HepG2 (cell line): ENCODE measurements at regions not wholly inside any gene's neighbourhood (a gene's known extent, or its start where the extent isn't known, plus 50 kb on each side); places are given as distances from the start of the nearest gene placed in this dataset.

Source experiments
- BCL6 ChIP-seq: IDR thresholded peaks from 2 replicates; pipeline ENCODE4 v1.6.1; 2016; ENCODE audit warnings: missing genetic modification reagents, missing compliant biosample characterization
- CC2D1A ChIP-seq: sonication (generic); formaldehyde crosslinking; IDR thresholded peaks from 2 replicates; pipeline ENCODE4 v1.8.1; 2023; ENCODE audit warnings: mild to moderate bottlenecking, missing genetic modification reagents
- DMAP1 ChIP-seq: IDR thresholded peaks from 2 replicates; pipeline ENCODE4 v1.6.1; 2016
- DPF2 ChIP-seq: sonication (generic); formaldehyde crosslinking; IDR thresholded peaks from 2 replicates; pipeline ENCODE4 v1.4.0; 2020; ENCODE audit warnings: mild to moderate bottlenecking, low read depth, missing genetic modification reagents, borderline replicate concordance
- HOXA7 ChIP-seq: sonication (generic); formaldehyde crosslinking; IDR thresholded peaks from 2 replicates; pipeline ENCODE4 v1.8.1; 2022; ENCODE audit warnings: mild to moderate bottlenecking, missing genetic modification reagents, moderate library complexity
- KDM5A ChIP-seq: fragments of 200-600 bp; sonication (generic); IDR thresholded peaks from 2 replicates; pipeline ENCODE4 v1.7.0; 2018; ENCODE audit warnings: antibody characterized with exemption, mild to moderate bottlenecking, low read length, borderline replicate concordance
- NFKB2 ChIP-seq: sonication (generic); formaldehyde crosslinking; IDR thresholded peaks from 2 replicates; pipeline ENCODE4 v1.4.0; 2020; ENCODE audit warnings: missing genetic modification reagents, borderline replicate concordance
- PHF21A ChIP-seq: sonication (generic); formaldehyde crosslinking; IDR thresholded peaks from 2 replicates; pipeline ENCODE4 v1.5.0; 2020; ENCODE audit warnings: mild to moderate bottlenecking, missing genetic modification reagents
- SATB2 ChIP-seq: sonication (generic); formaldehyde crosslinking; IDR thresholded peaks from 2 replicates; pipeline ENCODE4 v1.5.0; 2020; ENCODE audit warnings: missing genetic modification reagents
- STAT5B ChIP-seq: sonication (generic); formaldehyde crosslinking; IDR thresholded peaks from 2 replicates; pipeline ENCODE4 v1.4.0; 2020; ENCODE audit warnings: missing genetic modification reagents
- SYNCRIP ChIP-seq: fragments of 200-400 bp; formaldehyde crosslinking; IDR thresholded peaks from 2 replicates; pipeline ENCODE4 v1.6.1; 2018; ENCODE audit warnings: mild to moderate bottlenecking, low read depth, low read length; ENCODE audit not compliant: insufficient read depth
- TBX3 ChIP-seq: fragments of 450-650 bp; IDR thresholded peaks from 2 replicates; pipeline ENCODE4 v1.6.1; 2017; ENCODE audit warnings: antibody characterized with exemption, mild to moderate bottlenecking, inconsistent platforms, borderline replicate concordance
- ZNF350 ChIP-seq: sonication (generic); formaldehyde crosslinking; IDR thresholded peaks from 2 replicates; pipeline ENCODE4 v1.4.0; 2020; ENCODE audit warnings: mild to moderate bottlenecking, low read depth, missing genetic modification reagents, borderline replicate concordance
- ZNF547 ChIP-seq: sonication (generic); formaldehyde crosslinking; IDR thresholded peaks from 2 replicates; pipeline ENCODE4 v1.5.1; 2020; ENCODE audit warnings: mild to moderate bottlenecking, missing genetic modification reagents
- ZNF768 ChIP-seq: sonication (generic); formaldehyde crosslinking; IDR thresholded peaks from 2 replicates; pipeline ENCODE4 v1.4.0; 2020; ENCODE audit warnings: missing genetic modification reagents
- TF ChIP-seq, protein P1 (sequence below): sonication (generic); IDR thresholded peaks from 2 replicates; pipeline ENCODE4 v1.6.1; 2016; ENCODE audit warnings: low read depth, borderline replicate concordance
- TF ChIP-seq, protein P2 (sequence below): IDR thresholded peaks from 2 replicates; pipeline ENCODE4 v1.4.0; 2020; ENCODE audit warnings: mild to moderate bottlenecking, missing genetic modification reagents
- TF ChIP-seq, protein P3 (sequence below): sonication (generic); formaldehyde crosslinking; IDR thresholded peaks from 2 replicates; pipeline ENCODE4 v1.8.0; 2022; ENCODE audit warnings: missing genetic modification reagents, low read depth, mild to moderate bottlenecking, borderline replicate concordance
- TF ChIP-seq, protein P4 (sequence below): sonication (generic); formaldehyde crosslinking; IDR thresholded peaks from 2 replicates; pipeline ENCODE4 v1.4.0; 2020; ENCODE audit warnings: missing genetic modification reagents, borderline replicate concordance
- TF ChIP-seq, protein P5 (sequence below): sonication (generic); formaldehyde crosslinking; IDR thresholded peaks from 2 replicates; pipeline ENCODE4 v1.4.0; 2020; ENCODE audit warnings: missing genetic modification reagents

DNA sequence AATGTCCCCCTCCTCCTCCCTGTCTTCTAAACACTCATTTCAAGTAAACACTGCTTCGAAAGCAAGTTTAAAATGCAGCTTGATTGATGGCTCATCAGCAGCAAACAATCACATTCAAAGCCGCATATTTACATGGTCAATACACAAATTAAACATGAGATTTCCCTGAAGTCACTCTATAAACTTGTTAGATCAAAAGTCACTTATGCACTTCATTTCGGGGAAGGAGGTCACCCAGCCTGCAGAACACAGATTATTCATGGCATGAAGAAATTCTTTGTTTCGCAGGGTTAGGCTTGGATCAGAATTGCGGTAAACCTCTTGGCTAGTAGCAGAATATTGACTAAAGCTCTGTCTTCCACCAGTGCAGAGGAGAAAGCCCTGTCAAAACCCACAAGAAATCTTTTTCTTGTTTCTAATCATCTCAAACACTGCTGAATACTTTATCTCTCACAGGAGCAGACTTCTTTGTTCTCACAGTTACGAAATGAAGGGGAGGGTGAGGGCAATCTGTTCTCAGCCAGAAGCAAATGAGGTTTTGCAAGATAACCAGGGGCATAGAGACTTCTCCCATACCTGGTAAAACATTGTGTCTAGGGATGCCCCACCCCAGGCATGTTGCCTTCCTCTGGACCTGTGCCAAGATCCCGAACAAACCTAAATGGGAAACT is 133.3 kb upstream of the CHL1 start (continued):
- TF ChIP-seq SATB2 (CRISPR knock-in tag) (no peak), CC2D1A (no peak), BCL6 (CRISPR knock-in tag) (peak; percentile 87), PHF21A (CRISPR knock-in tag) (no peak), STAT5B (CRISPR knock-in tag) (no peak), TBX3 (0 out of 2 replicates have a peak, but pooled peaks have one; percentile 21), ZNF547 (CRISPR knock-in tag) (no peak), HOXA7 (CRISPR knock-in tag) (no peak), NFKB2 (no peak), SYNCRIP (no peak), DMAP1 (CRISPR knock-in tag) (no peak), KDM5A (no peak), ZNF768 (CRISPR knock-in tag) (no peak), ZNF350 (CRISPR knock-in tag) (no peak), DPF2 (CRISPR knock-in tag) (no peak)
- TF ChIP-seq, protein P1, sequence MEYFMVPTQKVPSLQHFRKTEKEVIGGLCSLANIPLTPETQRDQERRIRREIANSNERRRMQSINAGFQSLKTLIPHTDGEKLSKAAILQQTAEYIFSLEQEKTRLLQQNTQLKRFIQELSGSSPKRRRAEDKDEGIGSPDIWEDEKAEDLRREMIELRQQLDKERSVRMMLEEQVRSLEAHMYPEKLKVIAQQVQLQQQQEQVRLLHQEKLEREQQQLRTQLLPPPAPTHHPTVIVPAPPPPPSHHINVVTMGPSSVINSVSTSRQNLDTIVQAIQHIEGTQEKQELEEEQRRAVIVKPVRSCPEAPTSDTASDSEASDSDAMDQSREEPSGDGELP = no peak
- TF ChIP-seq, protein P2, sequence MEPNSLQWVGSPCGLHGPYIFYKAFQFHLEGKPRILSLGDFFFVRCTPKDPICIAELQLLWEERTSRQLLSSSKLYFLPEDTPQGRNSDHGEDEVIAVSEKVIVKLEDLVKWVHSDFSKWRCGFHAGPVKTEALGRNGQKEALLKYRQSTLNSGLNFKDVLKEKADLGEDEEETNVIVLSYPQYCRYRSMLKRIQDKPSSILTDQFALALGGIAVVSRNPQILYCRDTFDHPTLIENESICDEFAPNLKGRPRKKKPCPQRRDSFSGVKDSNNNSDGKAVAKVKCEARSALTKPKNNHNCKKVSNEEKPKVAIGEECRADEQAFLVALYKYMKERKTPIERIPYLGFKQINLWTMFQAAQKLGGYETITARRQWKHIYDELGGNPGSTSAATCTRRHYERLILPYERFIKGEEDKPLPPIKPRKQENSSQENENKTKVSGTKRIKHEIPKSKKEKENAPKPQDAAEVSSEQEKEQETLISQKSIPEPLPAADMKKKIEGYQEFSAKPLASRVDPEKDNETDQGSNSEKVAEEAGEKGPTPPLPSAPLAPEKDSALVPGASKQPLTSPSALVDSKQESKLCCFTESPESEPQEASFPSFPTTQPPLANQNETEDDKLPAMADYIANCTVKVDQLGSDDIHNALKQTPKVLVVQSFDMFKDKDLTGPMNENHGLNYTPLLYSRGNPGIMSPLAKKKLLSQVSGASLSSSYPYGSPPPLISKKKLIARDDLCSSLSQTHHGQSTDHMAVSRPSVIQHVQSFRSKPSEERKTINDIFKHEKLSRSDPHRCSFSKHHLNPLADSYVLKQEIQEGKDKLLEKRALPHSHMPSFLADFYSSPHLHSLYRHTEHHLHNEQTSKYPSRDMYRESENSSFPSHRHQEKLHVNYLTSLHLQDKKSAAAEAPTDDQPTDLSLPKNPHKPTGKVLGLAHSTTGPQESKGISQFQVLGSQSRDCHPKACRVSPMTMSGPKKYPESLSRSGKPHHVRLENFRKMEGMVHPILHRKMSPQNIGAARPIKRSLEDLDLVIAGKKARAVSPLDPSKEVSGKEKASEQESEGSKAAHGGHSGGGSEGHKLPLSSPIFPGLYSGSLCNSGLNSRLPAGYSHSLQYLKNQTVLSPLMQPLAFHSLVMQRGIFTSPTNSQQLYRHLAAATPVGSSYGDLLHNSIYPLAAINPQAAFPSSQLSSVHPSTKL (CRISPR knock-in tag) = peak; percentile 58
- TF ChIP-seq, protein P3, sequence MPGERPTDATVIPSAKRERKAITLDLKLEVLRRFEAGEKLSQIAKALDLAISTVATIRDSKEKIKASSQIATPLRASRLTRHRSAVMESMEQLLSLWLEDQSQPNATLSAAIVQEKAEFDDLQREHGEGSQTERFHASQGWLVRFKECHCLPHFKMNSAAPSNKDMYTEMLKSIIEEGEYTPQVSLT (CRISPR knock-in tag) = no peak
- TF ChIP-seq, protein P4, sequence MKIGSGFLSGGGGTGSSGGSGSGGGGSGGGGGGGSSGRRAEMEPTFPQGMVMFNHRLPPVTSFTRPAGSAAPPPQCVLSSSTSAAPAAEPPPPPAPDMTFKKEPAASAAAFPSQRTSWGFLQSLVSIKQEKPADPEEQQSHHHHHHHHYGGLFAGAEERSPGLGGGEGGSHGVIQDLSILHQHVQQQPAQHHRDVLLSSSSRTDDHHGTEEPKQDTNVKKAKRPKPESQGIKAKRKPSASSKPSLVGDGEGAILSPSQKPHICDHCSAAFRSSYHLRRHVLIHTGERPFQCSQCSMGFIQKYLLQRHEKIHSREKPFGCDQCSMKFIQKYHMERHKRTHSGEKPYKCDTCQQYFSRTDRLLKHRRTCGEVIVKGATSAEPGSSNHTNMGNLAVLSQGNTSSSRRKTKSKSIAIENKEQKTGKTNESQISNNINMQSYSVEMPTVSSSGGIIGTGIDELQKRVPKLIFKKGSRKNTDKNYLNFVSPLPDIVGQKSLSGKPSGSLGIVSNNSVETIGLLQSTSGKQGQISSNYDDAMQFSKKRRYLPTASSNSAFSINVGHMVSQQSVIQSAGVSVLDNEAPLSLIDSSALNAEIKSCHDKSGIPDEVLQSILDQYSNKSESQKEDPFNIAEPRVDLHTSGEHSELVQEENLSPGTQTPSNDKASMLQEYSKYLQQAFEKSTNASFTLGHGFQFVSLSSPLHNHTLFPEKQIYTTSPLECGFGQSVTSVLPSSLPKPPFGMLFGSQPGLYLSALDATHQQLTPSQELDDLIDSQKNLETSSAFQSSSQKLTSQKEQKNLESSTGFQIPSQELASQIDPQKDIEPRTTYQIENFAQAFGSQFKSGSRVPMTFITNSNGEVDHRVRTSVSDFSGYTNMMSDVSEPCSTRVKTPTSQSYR (CRISPR knock-in tag) = peak; percentile 12; the same call in 1 of the 2 replicates
- TF ChIP-seq, protein P5, sequence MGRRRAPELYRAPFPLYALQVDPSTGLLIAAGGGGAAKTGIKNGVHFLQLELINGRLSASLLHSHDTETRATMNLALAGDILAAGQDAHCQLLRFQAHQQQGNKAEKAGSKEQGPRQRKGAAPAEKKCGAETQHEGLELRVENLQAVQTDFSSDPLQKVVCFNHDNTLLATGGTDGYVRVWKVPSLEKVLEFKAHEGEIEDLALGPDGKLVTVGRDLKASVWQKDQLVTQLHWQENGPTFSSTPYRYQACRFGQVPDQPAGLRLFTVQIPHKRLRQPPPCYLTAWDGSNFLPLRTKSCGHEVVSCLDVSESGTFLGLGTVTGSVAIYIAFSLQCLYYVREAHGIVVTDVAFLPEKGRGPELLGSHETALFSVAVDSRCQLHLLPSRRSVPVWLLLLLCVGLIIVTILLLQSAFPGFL (CRISPR knock-in tag) = no peak
